Activated CD8-positive, alpha-beta T cell treated with anti-CD3 and anti-CD28 coated beads, Interleukin-2, amount 10 ng/mL, durations not matched to agents 7 days and 5 days (primary cell): ENCODE measurements at regions not wholly inside any gene's neighbourhood (a gene's known extent, or its start where the extent isn't known, plus 50 kb on each side); places are given as distances from the start of the nearest gene placed in this dataset.
"Not testable (repeated sequence)": the region's sequence is repeated elsewhere in the genome, so short reads cannot be mapped to it uniquely, and the experiment has no call there.

Experiments used
- ATAC-seq: fragments of 150-1000 bp; cut with Tn5 transposase; one replicate; pipeline ENCODE4 v1.10.0; 2021; ENCODE audit warnings: moderate library complexity
- CTCF ChIA-PET: fragments of 350-600 bp; sonication (Branson Sonifier 250); formaldehyde crosslinking; loops from one replicate; lab custom pipeline; 2021; ENCODE audit warnings: antibody characterized with exemption; lab: Charles Lee
- POLR2A ChIA-PET: fragments of 350-600 bp; sonication (Branson Sonifier 250); formaldehyde crosslinking; loops from one replicate; lab custom pipeline; 2021; ENCODE audit warnings: antibody characterized with exemption; lab: Charles Lee
- DNase-seq: peaks from one replicate; pipeline ENCODE4 v3.0.0-alpha.2; 2020
- H3K27ac Mint-ChIP-seq: one replicate; pipeline ENCODE4 v1.8.0; 2021; ENCODE audit warnings: mild to moderate bottlenecking, mixed read lengths
- H3K27me3 Mint-ChIP-seq: one replicate; pipeline ENCODE4 v1.8.0; 2021; ENCODE audit warnings: low read depth, mixed read lengths
- H3K36me3 Mint-ChIP-seq: one replicate; pipeline ENCODE4 v1.8.0; 2021; ENCODE audit warnings: low read depth, mixed read lengths
- H3K4me1 Mint-ChIP-seq: one replicate; pipeline ENCODE4 v1.8.0; 2021; ENCODE audit warnings: low read depth, mixed read lengths
- H3K4me3 Mint-ChIP-seq: one replicate; pipeline ENCODE4 v1.8.0; 2021; ENCODE audit warnings: mild to moderate bottlenecking, mixed read lengths
- H3K9me3 Mint-ChIP-seq: one replicate; pipeline ENCODE4 v1.8.0; 2022; ENCODE audit warnings: mixed read lengths; ENCODE audit not compliant: insufficient read depth

DNA sequence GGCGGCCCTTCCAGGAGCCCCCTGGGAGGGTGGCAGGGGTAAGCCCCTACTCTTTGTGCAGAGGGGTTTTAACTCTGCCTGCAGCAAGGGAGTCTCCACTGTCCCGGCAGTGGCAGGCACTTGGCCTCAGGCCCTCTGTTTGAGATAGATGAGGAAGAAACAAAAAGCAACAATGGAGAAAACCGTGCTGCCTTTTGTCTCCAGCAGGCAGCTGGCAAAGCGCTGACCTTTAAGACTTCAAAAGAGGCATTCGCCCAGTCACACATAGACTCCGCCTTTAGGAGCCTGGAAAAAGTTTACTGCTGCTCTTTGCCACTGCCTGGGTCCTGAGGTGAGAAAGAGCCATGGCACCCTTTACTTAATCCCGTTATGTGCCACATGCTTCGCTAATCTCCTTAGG is 158.2 kb upstream of the NTF3 start:
- DNase-seq (no peak), ATAC-seq (no peak)
- ChIA-PET CTCF (no interaction called here), POLR2A (no interaction called here)
- Mint-ChIP-seq H3K36me3 (no peaks in the 10 kb centered on the region), H3K27me3 (no peaks in the 10 kb centered on the region), H3K9me3 (no peaks in the 10 kb centered on the region), H3K4me3 (no peak overlapping the region), H3K27ac (no peak overlapping the region), H3K4me1 (peaks cover 7% of the 10 kb centered on the region)

DNA sequence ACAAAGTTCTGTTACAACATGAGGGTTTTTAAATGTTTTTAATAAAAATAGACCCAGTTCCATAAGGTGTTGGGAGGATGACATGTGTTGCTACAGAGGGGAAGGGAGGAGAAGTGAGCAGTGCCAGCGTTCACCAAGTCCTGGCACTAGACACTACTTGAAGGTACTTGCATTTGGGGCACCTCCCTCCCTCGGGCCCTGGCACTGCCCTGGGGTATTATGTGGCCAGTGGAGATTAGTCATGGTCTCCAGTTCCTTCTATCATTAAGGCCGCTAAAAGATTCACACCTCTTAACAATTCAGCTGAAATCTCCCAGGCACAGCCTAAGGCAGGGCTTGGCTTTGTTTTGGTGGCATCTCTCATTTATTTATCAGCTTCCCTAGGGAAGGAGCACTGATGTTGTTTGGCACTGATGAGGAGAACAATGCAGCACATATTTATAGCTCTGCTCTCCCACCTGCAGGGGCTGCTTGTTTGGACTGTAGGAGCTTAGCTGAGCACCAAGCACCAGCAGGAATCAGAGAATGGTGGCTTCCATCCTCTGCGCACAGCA is 155.5 kb upstream of the NTF3 start:
- POLR2A ChIA-PET = no interaction called here
- Mint-ChIP-seq H3K4me1 (no peaks in the 10 kb centered on the region), H3K36me3 (no peaks in the 10 kb centered on the region)

DNA sequence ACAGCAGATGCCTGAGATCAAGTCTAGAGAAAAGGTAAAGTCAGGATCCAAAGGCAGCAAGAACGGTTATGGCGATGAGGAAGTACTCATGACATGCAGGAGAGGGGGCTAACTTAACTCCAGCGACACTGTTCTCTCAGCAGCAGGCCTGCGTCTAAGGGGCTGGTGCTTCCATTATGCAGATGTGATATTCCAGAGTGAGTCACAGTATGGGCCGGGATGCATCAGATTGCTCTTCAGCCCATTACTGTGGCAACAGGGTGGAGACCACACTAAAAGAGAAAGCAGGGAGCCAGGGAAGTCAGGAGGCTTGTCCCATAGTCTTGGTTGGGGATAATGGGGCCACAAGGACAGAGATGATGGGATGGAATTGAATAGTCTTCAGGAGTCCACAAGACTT is 151.8 kb upstream of the NTF3 start:
- no peaks in the 10 kb centered on the region for H3K36me3 Mint-ChIP-seq
- no peaks in the 10 kb centered on the region for H3K4me1 Mint-ChIP-seq
- H3K27me3 Mint-ChIP-seq = peaks cover 6% of the 10 kb centered on the region
- no peak overlapping the region for H3K4me3 Mint-ChIP-seq
- no peak overlapping the region for H3K27ac Mint-ChIP-seq
- ChIA-PET CTCF (no interaction called here), POLR2A (no interaction called here)
- ATAC-seq (no peak), DNase-seq (no peak)
- H3K9me3 Mint-ChIP-seq = no peaks in the 10 kb centered on the region

More for the DNA sequence above, 155.5 kb upstream of the NTF3 start:
- CTCF ChIA-PET = no interaction called here
- Mint-ChIP-seq H3K27ac (no peak overlapping the region), H3K4me3 (no peak overlapping the region), H3K9me3 (no peaks in the 10 kb centered on the region), H3K27me3 (no peaks in the 10 kb centered on the region)
- DNase-seq (no peak), ATAC-seq (no peak)

DNA sequence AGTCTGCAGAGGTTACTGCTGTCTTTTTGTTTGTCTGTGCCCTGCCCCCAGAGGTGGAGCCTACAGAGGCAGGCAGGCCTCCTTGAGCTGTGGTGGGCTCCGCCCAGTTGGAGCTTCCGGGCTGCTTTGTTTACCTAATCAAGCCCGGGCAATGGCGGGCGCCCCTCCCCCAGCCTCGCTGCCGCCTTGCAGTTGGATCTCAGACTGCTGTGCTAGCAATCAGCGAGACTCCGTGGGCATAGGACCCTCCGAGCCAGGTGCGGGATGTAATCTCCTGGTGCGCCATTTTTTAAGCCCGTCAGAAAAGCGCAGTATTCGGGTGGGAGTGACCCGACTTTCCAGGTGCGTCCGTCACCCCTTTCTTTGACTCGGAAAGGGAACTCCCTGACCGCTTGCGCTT is 141.5 kb upstream of the NTF3 start:
- CTCF ChIA-PET, POLR2A ChIA-PET, H3K27me3 Mint-ChIP-seq, H3K36me3 Mint-ChIP-seq, H3K9me3 Mint-ChIP-seq, H3K4me1 Mint-ChIP-seq, ATAC-seq, H3K4me3 Mint-ChIP-seq, H3K27ac Mint-ChIP-seq, DNase-seq: not testable (repeated sequence)

DNA sequence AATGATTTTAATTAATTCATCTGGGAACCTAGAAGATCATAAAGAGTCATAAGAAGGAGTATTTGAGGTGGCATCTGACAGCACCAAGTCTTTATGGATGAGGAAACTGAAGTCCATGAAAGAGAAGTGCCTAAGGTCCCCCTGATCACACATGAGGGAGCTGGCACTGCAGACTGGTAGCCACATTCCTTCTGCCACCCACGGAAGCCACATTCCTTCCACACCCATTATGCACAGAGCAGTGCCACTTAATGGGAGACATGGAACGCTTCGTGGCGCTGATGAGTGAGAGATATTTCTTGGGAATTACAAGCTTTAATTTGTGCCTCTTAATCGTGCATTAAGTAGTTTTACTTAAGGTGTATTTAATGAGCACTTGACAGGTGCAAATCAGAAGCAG is 139.3 kb upstream of the NTF3 start:
- no peaks in the 10 kb centered on the region for H3K9me3 Mint-ChIP-seq
- no peaks in the 10 kb centered on the region for H3K4me1 Mint-ChIP-seq
- no peak overlapping the region for H3K27ac Mint-ChIP-seq
- POLR2A ChIA-PET = no interaction called here
- H3K27me3 Mint-ChIP-seq = no peaks in the 10 kb centered on the region
- no peak for ATAC-seq
- CTCF ChIA-PET = no interaction called here
- no peak for DNase-seq
- H3K36me3 Mint-ChIP-seq = no peaks in the 10 kb centered on the region
- no peak overlapping the region for H3K4me3 Mint-ChIP-seq

DNA sequence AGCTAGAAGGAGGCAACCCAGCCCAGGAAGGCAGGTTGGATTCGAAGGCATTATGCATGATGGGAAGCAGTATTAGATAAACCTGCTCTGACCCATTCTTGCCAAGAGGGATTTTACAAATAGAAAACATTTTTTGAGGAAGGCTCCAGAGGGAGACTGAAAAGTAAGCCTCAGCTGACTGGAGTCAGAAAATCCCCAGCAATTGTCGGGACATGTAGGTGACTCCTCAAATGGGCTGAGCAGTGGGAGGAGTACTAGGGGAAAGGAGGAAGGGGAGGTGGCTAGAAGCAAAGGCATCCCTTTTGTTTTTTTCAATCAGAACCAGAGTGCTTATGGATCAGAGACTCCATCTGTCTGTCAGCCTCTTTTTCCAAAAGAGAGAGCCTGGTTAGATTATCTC is 138.1 kb upstream of the NTF3 start:
- Mint-ChIP-seq H3K9me3 (no peaks in the 10 kb centered on the region), H3K36me3 (no peaks in the 10 kb centered on the region), H3K27me3 (no peaks in the 10 kb centered on the region), H3K4me1 (no peaks in the 10 kb centered on the region), H3K4me3 (no peak overlapping the region), H3K27ac (no peak overlapping the region)
- DNase-seq (no peak), ATAC-seq (no peak)
- ChIA-PET POLR2A (no interaction called here), CTCF (no interaction called here)

DNA sequence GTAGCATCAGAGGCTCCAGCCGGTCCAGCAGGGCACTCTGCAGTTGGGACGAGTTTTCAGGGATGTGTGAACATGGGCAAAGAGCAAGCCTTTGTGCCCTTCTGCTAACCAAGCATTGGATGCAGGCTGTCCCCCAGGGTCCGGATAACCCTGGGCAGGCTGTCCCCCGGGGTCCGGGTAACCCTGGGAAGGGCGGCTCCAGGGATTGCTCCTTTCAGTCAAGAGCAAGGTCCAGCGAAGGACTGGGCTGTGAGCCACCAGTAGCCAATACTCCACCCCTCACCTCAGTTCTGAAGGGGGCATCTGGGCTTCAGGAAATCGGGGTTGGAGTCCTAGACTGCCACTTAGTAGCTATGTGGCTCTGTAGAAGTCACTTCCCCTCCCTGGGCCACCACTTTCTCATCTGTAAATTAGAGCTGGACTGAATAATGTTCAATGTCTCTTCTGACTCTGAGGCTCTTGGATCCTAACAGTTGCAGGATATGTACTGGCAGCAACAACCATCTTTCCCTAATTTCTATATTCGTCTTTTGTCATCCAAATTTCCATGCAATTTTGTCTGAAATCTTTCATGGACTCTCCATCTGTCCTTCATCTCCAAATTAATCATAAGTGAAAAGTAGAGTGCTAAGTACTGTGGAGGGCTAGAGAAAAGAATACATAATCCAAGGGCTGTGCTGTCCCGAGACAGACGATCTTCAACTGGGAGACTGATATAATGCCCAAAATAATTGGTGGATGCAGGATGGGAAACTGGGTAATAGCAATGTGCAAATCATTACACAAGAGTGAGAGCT is 137.4 kb upstream of the NTF3 start:
- Mint-ChIP-seq H3K27ac (no peak overlapping the region), H3K9me3 (no peaks in the 10 kb centered on the region), H3K4me1 (no peaks in the 10 kb centered on the region), H3K36me3 (no peaks in the 10 kb centered on the region), H3K4me3 (no peak overlapping the region), H3K27me3 (no peaks in the 10 kb centered on the region)
- no peak for ATAC-seq
- DNase-seq = no peak
- ChIA-PET POLR2A (no interaction called here), CTCF (no interaction called here)

DNA sequence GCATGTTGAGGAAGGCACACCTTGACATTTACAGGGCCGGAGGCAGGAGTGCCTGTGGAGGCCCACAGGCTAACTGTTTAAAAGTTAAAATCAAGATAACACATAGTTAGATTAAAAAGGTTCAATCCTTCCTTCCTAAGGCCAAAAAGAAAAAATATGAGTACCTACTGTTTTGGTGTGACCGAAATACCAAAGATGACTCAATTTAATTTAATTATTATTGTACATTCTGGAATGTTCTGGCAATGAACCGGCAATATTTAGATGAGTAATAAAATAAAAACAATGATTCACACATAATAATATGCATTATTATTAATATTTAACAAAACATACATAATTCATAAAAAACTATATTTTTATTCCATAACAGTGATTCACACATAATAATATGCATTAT is 136.8 kb upstream of the NTF3 start:
- DNase-seq (no peak), ATAC-seq (no peak)
- no peaks in the 10 kb centered on the region for H3K4me1 Mint-ChIP-seq
- no peak overlapping the region for H3K27ac Mint-ChIP-seq
- H3K9me3 Mint-ChIP-seq = no peaks in the 10 kb centered on the region
- POLR2A ChIA-PET = no interaction called here
- no peaks in the 10 kb centered on the region for H3K27me3 Mint-ChIP-seq
- CTCF ChIA-PET = no interaction called here
- no peaks in the 10 kb centered on the region for H3K36me3 Mint-ChIP-seq
- no peak overlapping the region for H3K4me3 Mint-ChIP-seq

DNA sequence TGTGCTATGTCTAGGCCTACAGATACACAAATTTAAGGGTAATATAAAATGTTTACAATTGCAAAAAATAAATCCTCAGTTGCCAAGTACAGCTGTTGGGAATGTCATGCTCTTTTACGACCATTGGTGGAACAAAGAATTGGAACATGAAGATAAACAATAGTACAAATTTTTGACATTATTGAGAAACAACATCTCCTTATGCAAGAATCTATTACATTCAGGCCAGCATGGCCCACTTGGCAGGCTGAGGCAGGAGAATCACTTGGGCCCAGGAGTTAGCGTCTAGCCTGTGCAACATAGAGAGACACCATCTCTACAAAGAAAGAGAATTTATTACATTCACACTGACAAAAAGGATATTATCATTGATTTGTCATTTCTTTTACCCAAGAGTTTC is 135.9 kb upstream of the NTF3 start:
- no peaks in the 10 kb centered on the region for H3K27me3 Mint-ChIP-seq
- no peaks in the 10 kb centered on the region for H3K4me1 Mint-ChIP-seq
- DNase-seq = no peak
- H3K9me3 Mint-ChIP-seq = no peaks in the 10 kb centered on the region
- no peak for ATAC-seq
- no peak overlapping the region for H3K27ac Mint-ChIP-seq
- ChIA-PET CTCF (no interaction called here), POLR2A (no interaction called here)
- H3K36me3 Mint-ChIP-seq = no peaks in the 10 kb centered on the region
- no peak overlapping the region for H3K4me3 Mint-ChIP-seq

DNA sequence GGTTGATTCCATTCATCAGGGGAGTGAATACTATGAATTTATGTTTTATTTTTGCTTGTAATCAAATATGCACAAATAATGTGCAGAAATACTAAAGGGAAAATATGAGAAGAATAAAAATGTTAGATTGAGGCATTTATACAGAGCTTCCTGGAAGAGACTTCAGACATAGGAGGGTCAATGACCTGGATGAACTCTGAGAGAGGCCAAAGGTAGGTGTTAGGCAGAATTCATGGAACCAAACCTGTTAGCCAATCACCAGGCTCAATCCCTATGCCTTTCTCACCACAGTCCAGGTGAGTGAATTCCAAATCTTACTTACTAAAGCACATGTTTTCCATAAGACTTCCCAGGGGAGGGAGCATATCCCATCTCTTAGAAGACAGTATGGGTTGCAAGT is 130.4 kb upstream of the NTF3 start:
- H3K36me3 Mint-ChIP-seq = no peaks in the 10 kb centered on the region
- no peaks in the 10 kb centered on the region for H3K4me1 Mint-ChIP-seq
- ChIA-PET POLR2A (no interaction called here), CTCF (no interaction called here)
- H3K4me3 Mint-ChIP-seq = no peak overlapping the region
- DNase-seq (no peak), ATAC-seq (no peak)
- no peaks in the 10 kb centered on the region for H3K27me3 Mint-ChIP-seq
- no peak overlapping the region for H3K27ac Mint-ChIP-seq
- no peaks in the 10 kb centered on the region for H3K9me3 Mint-ChIP-seq

DNA sequence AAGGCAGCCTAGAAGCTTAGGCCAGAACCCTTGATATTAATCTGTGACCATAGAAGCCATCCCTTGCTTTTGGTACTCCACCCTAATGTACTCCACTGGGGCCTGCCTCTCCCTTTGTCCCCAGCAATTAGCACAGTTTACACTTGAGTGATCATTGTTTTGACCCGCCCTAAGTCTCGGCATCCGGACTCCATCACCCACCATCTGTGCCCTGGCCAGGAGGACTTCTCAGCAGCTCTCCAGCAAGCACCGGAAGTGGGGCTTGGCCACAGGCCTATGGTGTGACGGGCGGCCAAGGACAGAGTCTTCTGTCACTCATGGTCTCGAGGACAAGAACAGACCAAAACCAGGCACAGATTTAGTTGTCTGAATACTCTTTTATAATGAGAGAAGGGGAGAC is 126.5 kb upstream of the NTF3 start:
- Mint-ChIP-seq H3K27ac (no peak overlapping the region), H3K36me3 (no peaks in the 10 kb centered on the region), H3K4me1 (no peaks in the 10 kb centered on the region), H3K9me3 (no peaks in the 10 kb centered on the region), H3K4me3 (no peak overlapping the region), H3K27me3 (no peaks in the 10 kb centered on the region)
- CTCF ChIA-PET = no interaction called here
- no peak for DNase-seq
- POLR2A ChIA-PET = no interaction called here
- no peak for ATAC-seq

DNA sequence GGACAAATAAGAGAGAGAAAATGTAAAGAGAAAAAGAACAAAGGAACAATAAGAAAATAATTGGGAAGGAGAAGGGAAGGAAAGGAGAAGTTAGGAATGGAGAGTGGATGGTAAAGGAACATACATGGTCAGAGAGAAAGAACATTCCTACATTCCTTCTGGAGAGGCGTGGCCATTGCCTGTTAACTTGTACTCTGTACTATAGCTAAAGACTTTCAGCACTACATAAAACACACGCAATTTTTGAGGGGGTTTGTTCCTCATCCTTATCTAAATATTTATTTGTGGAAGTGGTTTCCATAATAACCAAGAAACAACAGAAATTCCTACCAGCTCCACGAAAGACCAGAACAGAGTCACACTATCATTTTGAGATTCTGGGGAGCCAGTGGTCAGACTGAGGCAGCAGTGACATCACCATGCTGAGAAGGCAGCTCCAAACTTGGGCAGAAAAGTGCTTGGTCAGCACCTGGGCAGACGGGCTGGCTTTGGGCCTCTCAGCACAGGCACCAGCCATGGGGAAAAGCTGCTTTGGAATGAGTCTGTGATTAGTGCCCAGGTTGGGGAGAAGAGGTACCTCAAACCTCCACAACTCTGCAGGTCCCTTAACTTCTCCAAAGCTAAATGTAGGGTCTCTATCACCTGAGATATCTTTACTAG is 125.9 kb upstream of the NTF3 start:
- H3K36me3 Mint-ChIP-seq = no peaks in the 10 kb centered on the region
- H3K27me3 Mint-ChIP-seq = no peaks in the 10 kb centered on the region
- no peaks in the 10 kb centered on the region for H3K4me1 Mint-ChIP-seq
- ChIA-PET POLR2A (no interaction called here), CTCF (no interaction called here)
- no peak overlapping the region for H3K27ac Mint-ChIP-seq
- H3K4me3 Mint-ChIP-seq = no peak overlapping the region
- no peak for DNase-seq
- ATAC-seq = no peak
- H3K9me3 Mint-ChIP-seq = no peaks in the 10 kb centered on the region
